GM12873 (cell line): ENCODE measurements at regions not wholly inside any gene's neighbourhood (a gene's known extent, or its start where the extent isn't known, plus 50 kb on each side); places are given as distances from the start of the nearest gene placed in this dataset.

Experiments used
- CTCF ChIP-seq: IDR thresholded peaks from 2 replicates; pipeline ENCODE4 v1.5.1; 2012; ENCODE audit warnings: low read depth, mild to moderate bottlenecking, moderate library complexity, low read length, control low read depth; ENCODE audit not compliant: insufficient read depth; ENCODE audit errors: missing control alignments

GRCh38 chr11:90919332-90919731 lies 696.5 kb upstream of the CHORDC1 start:
- no peak for TF ChIP-seq CTCF

- TF ChIP-seq CTCF, result no peak
These were observed 693.9 kb upstream of the CHORDC1 start for GRCh38 chr11:90916706-90917105.

GRCh38 chr11:90913131-90913668 lies 690.4 kb upstream of the CHORDC1 start:
- TF ChIP-seq CTCF, result no peak

- TF ChIP-seq CTCF, result no peak
These were observed 689.8 kb upstream of the CHORDC1 start for GRCh38 chr11:90912631-90913030.

- TF ChIP-seq CTCF, result no peak
These were observed 688.3 kb upstream of the CHORDC1 start for GRCh38 chr11:90911192-90911591.

GRCh38 chr11:90908074-90908473 lies 685.2 kb upstream of the CHORDC1 start:
- no peak for TF ChIP-seq CTCF

- TF ChIP-seq CTCF, result no peak
These were observed 673.0 kb upstream of the CHORDC1 start for GRCh38 chr11:90895850-90896249.

GRCh38 chr11:90890347-90890746 lies 667.5 kb upstream of the CHORDC1 start:
- no peak for TF ChIP-seq CTCF
